IMR-90 (cell line): ENCODE measurements at regions not wholly inside any gene's neighbourhood (a gene's known extent, or its start where the extent isn't known, plus 50 kb on each side); places are given as distances from the start of the nearest gene placed in this dataset.

ENCODE experiments used
- ATAC-seq: fragments of 200-7000 bp; cut with Tn5 transposase; 2 replicates; pipeline ENCODE4 v1.9.1; 2020; ENCODE audit warnings: low read depth, mild to moderate bottlenecking, moderate library complexity
- BruUV-seq: library from RNA; stranded (reverse); fragments of 400-500 nt; replicated peaks from 2 replicates; lab custom pipeline; 2021; lab: Mats Ljungman, UMichigan
- CTCF ChIA-PET: fragments of 300-600 bp; formaldehyde crosslinking; extraction: SDS; loops from one replicate; lab custom pipeline; 2021; ENCODE audit warnings: antibody characterized with exemption; lab: Yijun Ruan, JAX
- POLR2A ChIA-PET: fragments of 300-600 bp; sonication (Branson Sonifier 250); formaldehyde crosslinking; loops from one replicate; lab custom pipeline; 2022; ENCODE audit warnings: antibody characterized with exemption; ENCODE audit not compliant: unreplicated experiment; lab: Charles Lee
- DNase-seq: peaks from one replicate; pipeline ENCODE4 v3.0.0; 2013
- H2AFZ ChIP-seq: replicated peaks from 2 replicates; pipeline ENCODE3; 2013; ENCODE audit warnings: low read length, mild to moderate bottlenecking; ENCODE audit not compliant: poor library complexity
- H2AK5ac ChIP-seq: 2 replicates; pipeline ENCODE4 v1.6.1; 2013; ENCODE audit warnings: low read depth, low read length, inconsistent platforms
- H2AK9ac ChIP-seq: replicated peaks from 2 replicates; pipeline ENCODE3; 2013; ENCODE audit warnings: mild to moderate bottlenecking, low read depth, low read length, moderate library complexity; ENCODE audit not compliant: poor library complexity
- H2BK120ac ChIP-seq: 2 replicates; pipeline ENCODE4 v1.6.1; 2013; ENCODE audit warnings: low read depth, low read length, inconsistent platforms
- H2BK15ac ChIP-seq: 3 replicates; pipeline ENCODE4 v1.6.1; 2013; ENCODE audit warnings: low read depth, low read length, inconsistent platforms
- H2BK20ac ChIP-seq: 2 replicates; pipeline ENCODE4 v1.6.1; 2013; ENCODE audit warnings: low read depth, mild to moderate bottlenecking, inconsistent platforms, low read length, moderate library complexity
- H2BK5ac ChIP-seq: 2 replicates; pipeline ENCODE4 v1.6.1; 2013; ENCODE audit warnings: mild to moderate bottlenecking, low read depth, low read length, inconsistent platforms; ENCODE audit not compliant: poor library complexity, severe bottlenecking
- H3K14ac ChIP-seq: replicated peaks from 2 replicates; pipeline ENCODE4 v1.6.1; 2013; ENCODE audit warnings: low read depth, low read length, inconsistent platforms
- H3K18ac ChIP-seq: 2 replicates; pipeline ENCODE4 v1.6.1; 2013; ENCODE audit warnings: low read depth, low read length, control low read depth
- H3K23ac ChIP-seq: 2 replicates; pipeline ENCODE4 v1.6.1; 2013; ENCODE audit warnings: low read depth, low read length, inconsistent platforms
- H3K27ac ChIP-seq: 2 replicates; pipeline ENCODE4 v1.5.1; 2013; ENCODE audit warnings: mild to moderate bottlenecking, control low read depth, low read length; ENCODE audit not compliant: insufficient read depth
- H3K27me3 ChIP-seq: 2 replicates; pipeline ENCODE4 v1.6.1; 2013; ENCODE audit warnings: low read length; ENCODE audit not compliant: control insufficient read depth, insufficient read depth
- H3K36me3 ChIP-seq: 2 replicates; pipeline ENCODE4 v1.6.1; 2013; ENCODE audit warnings: low read length, mixed read lengths; ENCODE audit not compliant: control insufficient read depth, insufficient read depth
- H3K4ac ChIP-seq: 2 replicates; pipeline ENCODE4 v1.6.1; 2013; ENCODE audit warnings: low read depth, low read length, inconsistent platforms
- H3K4me1 ChIP-seq: 2 replicates; pipeline ENCODE4 v1.6.1; 2013; ENCODE audit warnings: low read length, mixed read lengths; ENCODE audit not compliant: control insufficient read depth, insufficient read depth
- H3K4me2 ChIP-seq: 2 replicates; pipeline ENCODE4 v1.6.1; 2013; ENCODE audit warnings: low read depth, mild to moderate bottlenecking, control low read depth, low read length, moderate library complexity
- H3K4me3 ChIP-seq: 2 replicates; pipeline ENCODE4 v1.5.1; 2013; ENCODE audit warnings: low read depth, mild to moderate bottlenecking, control low read depth, low read length, moderate library complexity; ENCODE audit not compliant: insufficient read depth
- H3K56ac ChIP-seq: 2 replicates; pipeline ENCODE4 v1.6.1; 2013; ENCODE audit warnings: low read length, inconsistent platforms; ENCODE audit not compliant: insufficient read depth; ENCODE audit errors: extremely low read depth
- H3K79me1 ChIP-seq, 2 experiments: 2 replicates each; pipeline ENCODE4 v1.6.1; 2013; ENCODE audit warnings: low read length in 2 of 2, inconsistent platforms in 1 of 2, low read depth in 1 of 2
- H3K9ac ChIP-seq: 2 replicates; pipeline ENCODE4 v1.6.1; 2013; ENCODE audit warnings: low read depth, low read length, control low read depth
- H3K9me1 ChIP-seq: 2 replicates; pipeline ENCODE4 v1.6.1; 2013; ENCODE audit warnings: low read length, inconsistent platforms; ENCODE audit not compliant: insufficient read depth
- H3K9me3 ChIP-seq: 2 replicates; pipeline ENCODE4 v1.6.1; 2013; ENCODE audit warnings: low read length; ENCODE audit not compliant: control insufficient read depth, insufficient read depth
- H4K20me1 ChIP-seq: 2 replicates; pipeline ENCODE4 v1.6.1; 2013; ENCODE audit warnings: low read length, inconsistent platforms; ENCODE audit not compliant: insufficient read depth
- H4K5ac ChIP-seq: 2 replicates; pipeline ENCODE4 v1.6.1; 2013; ENCODE audit warnings: mild to moderate bottlenecking, low read depth, low read length, control low read depth
- H4K8ac ChIP-seq, 2 experiments: 2 replicates each; pipeline ENCODE4 v1.6.1; 2013; ENCODE audit warnings: low read depth in 2 of 2, low read length in 2 of 2, control low read depth in 1 of 2, inconsistent platforms in 1 of 2
- H4K91ac ChIP-seq: 2 replicates; pipeline ENCODE4 v1.6.1; 2013; ENCODE audit warnings: low read depth, low read length, inconsistent platforms; ENCODE audit not compliant: insufficient read depth
- BHLHE40 ChIP-seq: fragments of 150-350 bp; IDR thresholded peaks from 2 replicates; pipeline ENCODE4 v1.6.1; 2016; ENCODE audit warnings: mild to moderate bottlenecking, low read depth, low read length
- CEBPB ChIP-seq: IDR thresholded peaks from 2 replicates; pipeline ENCODE4 v1.6.1; 2012; ENCODE audit warnings: low read depth, low read length, improper control_type of control experiment
- CHD1 ChIP-seq: IDR thresholded peaks from 2 replicates; pipeline ENCODE4 v1.6.1; 2012; ENCODE audit warnings: low read depth, low read length, improper control_type of control experiment
- FOS ChIP-seq: fragments of 150-350 bp; IDR thresholded peaks from 2 replicates; pipeline ENCODE4 v1.6.1; 2016; ENCODE audit warnings: low read depth, low read length
- MAFK ChIP-seq: IDR thresholded peaks from 2 replicates; pipeline ENCODE4 v1.6.1; 2012; ENCODE audit warnings: low read depth, low read length, improper control_type of control experiment
- MXI1 ChIP-seq: IDR thresholded peaks from 2 replicates; pipeline ENCODE4 v1.6.1; 2012; ENCODE audit warnings: low read depth, mild to moderate bottlenecking, low read length, moderate library complexity, borderline replicate concordance
- NFE2L2 ChIP-seq: fragments of 150-350 bp; IDR thresholded peaks from 2 replicates; pipeline ENCODE4 v1.6.1; 2016; ENCODE audit warnings: low read depth, mild to moderate bottlenecking, low read length
- RAD21 ChIP-seq: IDR thresholded peaks from 2 replicates; pipeline ENCODE4 v1.6.1; 2012; ENCODE audit warnings: low read length, improper control_type of control experiment
- RCOR1 ChIP-seq: IDR thresholded peaks from 2 replicates; pipeline ENCODE4 v1.6.1; 2012; ENCODE audit warnings: mild to moderate bottlenecking, low read length, improper control_type of control experiment; ENCODE audit not compliant: insufficient replicate concordance
- SMC3 ChIP-seq: fragments of 150-350 bp; IDR thresholded peaks from 2 replicates; pipeline ENCODE4 v1.6.1; 2016; ENCODE audit warnings: low read depth, mild to moderate bottlenecking, antibody characterized with exemption, low read length, moderate library complexity
- USF2 ChIP-seq: fragments of 150-350 bp; IDR thresholded peaks from 2 replicates; pipeline ENCODE4 v1.6.1; 2017; ENCODE audit warnings: mild to moderate bottlenecking, antibody characterized with exemption, low read length, low read depth
- dilution Hi-C: fragments of 300-500 bp; cut with HindIII; formaldehyde crosslinking; loops from one replicate; pipeline ENCODE4 v1.14.3; 2018; ENCODE audit warnings: low sequenced_read_pairs; ENCODE audit not compliant: unreplicated experiment
- in situ Hi-C: fragments of 300-500 bp; cut with MboI; formaldehyde crosslinking; loops from 3 replicates; pipeline ENCODE4 v1.14.3; 2019; ENCODE audit warnings: low sequenced_read_pairs, inconsistent platforms, mixed read lengths
- intact Hi-C: fragments of 100-400 bp; cut with micrococcal nuclease; formaldehyde crosslinking; loops from 2 replicates; pipeline ENCODE4 v1.10.0; 2022
- TF ChIP-seq, protein P1 (sequence below): fragments of 150-350 bp; IDR thresholded peaks from 2 replicates; pipeline ENCODE4 v1.6.1; 2016; ENCODE audit warnings: low read depth, mild to moderate bottlenecking, low read length, moderate library complexity, borderline replicate concordance

DNA sequence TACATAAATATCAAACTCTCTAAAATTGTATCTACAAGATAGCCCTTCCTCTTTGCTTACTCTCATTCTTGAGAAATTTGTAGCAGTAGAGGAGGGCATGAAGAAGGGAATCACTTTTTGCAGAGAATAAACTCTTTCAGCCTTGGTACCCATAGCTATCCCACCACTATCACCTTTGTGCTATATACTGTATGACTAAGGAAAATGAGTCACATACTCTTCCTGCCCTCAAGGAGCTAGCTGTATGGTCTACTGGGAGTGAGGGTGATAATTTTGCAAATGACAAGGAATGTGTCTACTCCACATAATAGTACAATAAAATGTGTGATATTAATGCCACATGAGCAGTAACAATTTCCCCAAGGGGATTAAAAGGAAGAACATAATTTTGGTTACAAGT, 184.6 kb upstream of the WSB1 start:
- no peak overlapping the region for H4K91ac ChIP-seq
- H2BK15ac ChIP-seq = no peak overlapping the region
- no TSS peak for BruUV-seq
- no peaks in the 10 kb centered on the region for H3K36me3 ChIP-seq
- H3K14ac ChIP-seq = no peak overlapping the region
- H3K4me3 ChIP-seq = no peak overlapping the region
- ChIA-PET CTCF (no interaction called here), POLR2A (no interaction called here)
- no peak overlapping the region for H2AK9ac ChIP-seq
- dilution Hi-C loops = no loop called here
- no peak overlapping the region for H4K5ac ChIP-seq
- no peak overlapping the region for H3K23ac ChIP-seq
- no peak overlapping the region for H4K8ac ChIP-seq
- no peaks in the 10 kb centered on the region for H3K4me1 ChIP-seq
- intact Hi-C loops = no loop called here
- no peak overlapping the region for H2BK120ac ChIP-seq
- DNase-seq = no peak
- no peak overlapping the region for H3K27ac ChIP-seq
- TF ChIP-seq MXI1 (no peak), MAFK (no peak), RCOR1 (no peak), SMC3 (no peak), FOS (no peak), RAD21 (no peak), CEBPB (no peak), CHD1 (no peak), NFE2L2 (no peak), USF2 (no peak), BHLHE40 (no peak)
- TF ChIP-seq, protein P1, sequence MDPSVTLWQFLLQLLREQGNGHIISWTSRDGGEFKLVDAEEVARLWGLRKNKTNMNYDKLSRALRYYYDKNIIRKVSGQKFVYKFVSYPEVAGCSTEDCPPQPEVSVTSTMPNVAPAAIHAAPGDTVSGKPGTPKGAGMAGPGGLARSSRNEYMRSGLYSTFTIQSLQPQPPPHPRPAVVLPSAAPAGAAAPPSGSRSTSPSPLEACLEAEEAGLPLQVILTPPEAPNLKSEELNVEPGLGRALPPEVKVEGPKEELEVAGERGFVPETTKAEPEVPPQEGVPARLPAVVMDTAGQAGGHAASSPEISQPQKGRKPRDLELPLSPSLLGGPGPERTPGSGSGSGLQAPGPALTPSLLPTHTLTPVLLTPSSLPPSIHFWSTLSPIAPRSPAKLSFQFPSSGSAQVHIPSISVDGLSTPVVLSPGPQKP = no peak
- H3K27me3 ChIP-seq = no peaks in the 10 kb centered on the region
- H3K79me1 ChIP-seq = no peaks in the 10 kb centered on the region
- in situ Hi-C loops = loop anchor here (25.0 kb wide), 1 partner anchor 603 kb away; no protein-coding TSS in a partner anchor
- no peaks in the 10 kb centered on the region for H3K9me1 ChIP-seq
- H3K4ac ChIP-seq = no peak overlapping the region
- no peak for ATAC-seq
- no peak overlapping the region for H2AK5ac ChIP-seq
- H2BK20ac ChIP-seq = no peak overlapping the region
- H2AFZ ChIP-seq = no peak overlapping the region
- H3K18ac ChIP-seq = no peak overlapping the region
- H3K4me2 ChIP-seq = no peak overlapping the region
- no peak overlapping the region for H2BK5ac ChIP-seq
- H3K9me3 ChIP-seq = no peaks in the 10 kb centered on the region
- H3K56ac ChIP-seq = no peak overlapping the region
- no peak overlapping the region for H3K9ac ChIP-seq
- H4K20me1 ChIP-seq = no peaks in the 10 kb centered on the region
